Stimulated activated CD4-positive, alpha-beta T cell treated with anti-CD3 and anti-CD28 coated beads, Interleukin-2, amount 100 ng/mL, for 24 hours (primary cell): ENCODE measurements at regions not wholly inside any gene's neighbourhood (a gene's known extent, or its start where the extent isn't known, plus 50 kb on each side); places are given as distances from the start of the nearest gene placed in this dataset.
"Not testable (repeated sequence)": the region's sequence is repeated elsewhere in the genome, so short reads cannot be mapped to it uniquely, and the experiment has no call there.

Source experiments
- DNase-seq, 2 donors: peaks; one replicate each; pipeline ENCODE4 v3.0.0-alpha.2; 2020

- peak in 1 of 2 donors; percentile 1 for DNase-seq
These were observed 1834.2 kb downstream of the FOXD4L5 start for GRCh38 chr9:63450836-63451235.

GRCh38 chr9:63425123-63425522, 1859.9 kb downstream of the FOXD4L5 start:
- DNase-seq = not testable (repeated sequence)

- DNase-seq = not testable (repeated sequence)
These were observed 1894.1 kb downstream of the FOXD4L5 start for GRCh38 chr9:63390897-63391296.

- DNase-seq = not testable (repeated sequence)
These were observed 1899.5 kb downstream of the FOXD4L5 start for GRCh38 chr9:63385479-63385878.

GRCh38 chr9:63379864-63380263, 1905.1 kb downstream of the FOXD4L5 start:
- not testable (repeated sequence) for DNase-seq

GRCh38 chr9:63354219-63354618, 1930.8 kb downstream of the FOXD4L5 start:
- not testable (repeated sequence) for DNase-seq

- not testable (repeated sequence) for DNase-seq
These were observed 1937.7 kb downstream of the FOXD4L5 start for GRCh38 chr9:63347347-63347746.

- peak in 1 of 2 donors; percentile 20 for DNase-seq
These were observed 1938.5 kb downstream of the FOXD4L5 start for GRCh38 chr9:63346310-63347048.

GRCh38 chr9:63344408-63344807, 1940.6 kb downstream of the FOXD4L5 start:
- DNase-seq = not testable (repeated sequence)

GRCh38 chr9:63342528-63342927, 1942.5 kb downstream of the FOXD4L5 start:
- not testable (repeated sequence) for DNase-seq

GRCh38 chr9:63337899-63338604, 1947.0 kb downstream of the FOXD4L5 start:
- not testable (repeated sequence) for DNase-seq

- not testable (repeated sequence) for DNase-seq
These were observed 1949.7 kb downstream of the FOXD4L5 start for GRCh38 chr9:63335286-63335685.

- not testable (repeated sequence) for DNase-seq
These were observed 1950.8 kb downstream of the FOXD4L5 start for GRCh38 chr9:63334187-63334586.

- DNase-seq = not testable (repeated sequence)
These were observed 1951.9 kb downstream of the FOXD4L5 start for GRCh38 chr9:63333083-63333482.

- DNase-seq = not testable (repeated sequence)
These were observed 1956.7 kb downstream of the FOXD4L5 start for GRCh38 chr9:63328313-63328712.

GRCh38 chr9:63327211-63327610, 1957.8 kb downstream of the FOXD4L5 start:
- not testable (repeated sequence) for DNase-seq

GRCh38 chr9:63326665-63327064, 1958.3 kb downstream of the FOXD4L5 start:
- not testable (repeated sequence) for DNase-seq

GRCh38 chr9:63325696-63326095, 1959.3 kb downstream of the FOXD4L5 start:
- not testable (repeated sequence) for DNase-seq

- DNase-seq = not testable (repeated sequence)
These were observed 1966.9 kb downstream of the FOXD4L5 start for GRCh38 chr9:63318093-63318492.

- DNase-seq = not testable (repeated sequence)
These were observed 1969.6 kb downstream of the FOXD4L5 start for GRCh38 chr9:63315387-63315786.

GRCh38 chr9:63296848-63297247, 1988.2 kb downstream of the FOXD4L5 start:
- DNase-seq = not testable (repeated sequence)

- not testable (repeated sequence) for DNase-seq
These were observed 1988.6 kb downstream of the FOXD4L5 start for GRCh38 chr9:63296366-63296765.

- DNase-seq = not testable (repeated sequence)
These were observed 1995.0 kb downstream of the FOXD4L5 start for GRCh38 chr9:63289971-63290370.
